ENCODE measurements at regions not wholly inside any gene's neighbourhood (a gene's known extent, or its start where the extent isn't known, plus 50 kb on each side); places are given as distances from the start of the nearest gene placed in this dataset.

- TF ChIP-seq EZH2 (IDR thresholded peaks at IDR 0.05; ENCODE audit: low read length, unreplicated experiment) (no peak), EZH2phosphoT487 (IDR thresholded peaks at IDR 0.05; ENCODE audit: borderline replicate concordance, low read length) (no peak)
- TF ChIP-seq, protein P1, sequence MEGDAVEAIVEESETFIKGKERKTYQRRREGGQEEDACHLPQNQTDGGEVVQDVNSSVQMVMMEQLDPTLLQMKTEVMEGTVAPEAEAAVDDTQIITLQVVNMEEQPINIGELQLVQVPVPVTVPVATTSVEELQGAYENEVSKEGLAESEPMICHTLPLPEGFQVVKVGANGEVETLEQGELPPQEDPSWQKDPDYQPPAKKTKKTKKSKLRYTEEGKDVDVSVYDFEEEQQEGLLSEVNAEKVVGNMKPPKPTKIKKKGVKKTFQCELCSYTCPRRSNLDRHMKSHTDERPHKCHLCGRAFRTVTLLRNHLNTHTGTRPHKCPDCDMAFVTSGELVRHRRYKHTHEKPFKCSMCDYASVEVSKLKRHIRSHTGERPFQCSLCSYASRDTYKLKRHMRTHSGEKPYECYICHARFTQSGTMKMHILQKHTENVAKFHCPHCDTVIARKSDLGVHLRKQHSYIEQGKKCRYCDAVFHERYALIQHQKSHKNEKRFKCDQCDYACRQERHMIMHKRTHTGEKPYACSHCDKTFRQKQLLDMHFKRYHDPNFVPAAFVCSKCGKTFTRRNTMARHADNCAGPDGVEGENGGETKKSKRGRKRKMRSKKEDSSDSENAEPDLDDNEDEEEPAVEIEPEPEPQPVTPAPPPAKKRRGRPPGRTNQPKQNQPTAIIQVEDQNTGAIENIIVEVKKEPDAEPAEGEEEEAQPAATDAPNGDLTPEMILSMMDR (conservative IDR thresholded peaks at IDR 0.05; ENCODE audit: low read depth, low read length) = no peak
Observed at GRCh38 chr6:165732696-165733488, 69.9 kb upstream of the PDE10A start.
